H9 (cell line): ENCODE measurements at regions not wholly inside any gene's neighbourhood (a gene's known extent, or its start where the extent isn't known, plus 50 kb on each side); places are given as distances from the start of the nearest gene placed in this dataset.

Source experiments
- DNase-seq: peaks from one replicate; pipeline ENCODE4 v3.0.0-alpha.2; 2017
- H2AFZ ChIP-seq: one replicate; pipeline ENCODE4 v1.6.1; 2013; ENCODE audit warnings: mild to moderate bottlenecking, low read length, control low read depth, moderate library complexity
- H2AK5ac ChIP-seq: 2 replicates; pipeline ENCODE4 v1.6.1; 2013; ENCODE audit warnings: low read length, control low read depth, mixed read lengths; ENCODE audit not compliant: insufficient read length
- H2BK120ac ChIP-seq: one replicate; pipeline ENCODE4 v1.6.1; 2013; ENCODE audit warnings: low read depth, mild to moderate bottlenecking, low read length, control low read depth, inconsistent platforms; ENCODE audit not compliant: poor library complexity, severe bottlenecking
- H2BK12ac ChIP-seq: 2 replicates; pipeline ENCODE4 v1.6.1; 2013; ENCODE audit warnings: low read length, control low read depth, mixed read lengths, low read depth; ENCODE audit not compliant: insufficient read length
- H2BK15ac ChIP-seq: 2 replicates; pipeline ENCODE4 v1.6.1; 2013; ENCODE audit warnings: low read depth, low read length, control low read depth
- H2BK20ac ChIP-seq: one replicate; pipeline ENCODE4 v1.6.1; 2013; ENCODE audit warnings: low read depth, mild to moderate bottlenecking, low read length, control low read depth, inconsistent platforms; ENCODE audit not compliant: poor library complexity, severe bottlenecking
- H2BK5ac ChIP-seq: 2 replicates; pipeline ENCODE4 v1.6.1; 2013; ENCODE audit warnings: low read length, control low read depth, mixed read lengths; ENCODE audit not compliant: insufficient read length
- H3K14ac ChIP-seq: 2 replicates; pipeline ENCODE4 v1.6.1; 2013; ENCODE audit warnings: low read length, control low read depth; ENCODE audit not compliant: insufficient read depth
- H3K18ac ChIP-seq: 2 replicates; pipeline ENCODE4 v1.6.1; 2013; ENCODE audit warnings: low read depth, mild to moderate bottlenecking, mixed read lengths, low read length, control low read depth; ENCODE audit not compliant: insufficient read length
- H3K23ac ChIP-seq: 2 replicates; pipeline ENCODE4 v1.6.1; 2013; ENCODE audit warnings: low read length, control low read depth, mixed read lengths, low read depth; ENCODE audit not compliant: insufficient read length
- H3K23me2 ChIP-seq: 2 replicates; pipeline ENCODE4 v1.6.1; 2013; ENCODE audit warnings: low read depth, mild to moderate bottlenecking, mixed read lengths, low read length, control low read depth; ENCODE audit not compliant: insufficient read length, poor library complexity, severe bottlenecking
- H3K27ac ChIP-seq: 2 replicates; pipeline ENCODE4 v1.5.1; 2013; ENCODE audit warnings: low read length, control low read depth, mixed read lengths, low read depth; ENCODE audit not compliant: insufficient read length
- H3K27me3 ChIP-seq: 2 replicates; pipeline ENCODE4 v1.6.1; 2013; ENCODE audit warnings: low read length, control low read depth, inconsistent platforms; ENCODE audit not compliant: insufficient read depth
- H3K4ac ChIP-seq: 2 replicates; pipeline ENCODE4 v1.6.1; 2013; ENCODE audit warnings: low read depth, mild to moderate bottlenecking, control low read depth, inconsistent platforms, low read length, moderate library complexity
- H3K4me1 ChIP-seq: 2 replicates; pipeline ENCODE4 v1.6.1; 2013; ENCODE audit warnings: low read length, control low read depth, inconsistent platforms; ENCODE audit not compliant: insufficient read depth
- H3K4me2 ChIP-seq: 2 replicates; pipeline ENCODE4 v1.6.1; 2013; ENCODE audit warnings: low read length, control low read depth, mixed read lengths; ENCODE audit not compliant: insufficient read length, insufficient read depth
- H3K56ac ChIP-seq: 2 replicates; pipeline ENCODE4 v1.6.1; 2013; ENCODE audit warnings: low read depth, mild to moderate bottlenecking, mixed read lengths, low read length, control low read depth; ENCODE audit not compliant: insufficient read length
- H3K79me1 ChIP-seq: 2 replicates; pipeline ENCODE4 v1.6.1; 2013; ENCODE audit warnings: low read depth, mild to moderate bottlenecking, moderate library complexity, low read length, control low read depth, inconsistent platforms; ENCODE audit not compliant: insufficient read depth, poor library complexity, severe bottlenecking
- H3K79me2 ChIP-seq: 2 replicates; pipeline ENCODE4 v1.6.1; 2013; ENCODE audit warnings: low read length, control low read depth, inconsistent platforms; ENCODE audit not compliant: insufficient read depth
- H3K9ac ChIP-seq: 2 replicates; pipeline ENCODE4 v1.6.1; 2013; ENCODE audit warnings: low read length, control low read depth, mixed read lengths; ENCODE audit not compliant: insufficient read length; ENCODE audit errors: extremely low read depth
- H3K9me3 ChIP-seq: one replicate; pipeline ENCODE4 v1.6.1; 2013; ENCODE audit warnings: low read depth, low read length, inconsistent platforms; ENCODE audit not compliant: control insufficient read depth
- H3T11ph ChIP-seq: one replicate; pipeline ENCODE4 v1.6.1; 2013; ENCODE audit warnings: mild to moderate bottlenecking, low read length, control low read depth, inconsistent platforms
- H4K20me1 ChIP-seq: one replicate; pipeline ENCODE4 v1.6.1; 2013; ENCODE audit not compliant: control insufficient read depth, insufficient read length, insufficient read depth
- H4K5ac ChIP-seq: 2 replicates; pipeline ENCODE4 v1.6.1; 2013; ENCODE audit warnings: low read depth, mild to moderate bottlenecking, mixed read lengths, low read length, control low read depth; ENCODE audit not compliant: insufficient read length
- H4K8ac ChIP-seq: replicated peaks from 2 replicates; pipeline ENCODE4 v1.6.1; 2013; ENCODE audit warnings: low read length, control low read depth, mixed read lengths, low read depth; ENCODE audit not compliant: insufficient read length
- H4K91ac ChIP-seq: 2 replicates; pipeline ENCODE4 v1.6.1; 2013; ENCODE audit warnings: low read depth, mild to moderate bottlenecking, moderate library complexity, mixed read lengths, low read length, control low read depth; ENCODE audit not compliant: insufficient read length
- H3K27ac Mint-ChIP-seq, 3 experiments: 2 replicates in 2 of 3; 3 replicates in 1 of 3; pipeline ENCODE4 v1.8.0; 2020 to 2021; ENCODE audit warnings: mixed read lengths in 3 of 3, mild to moderate bottlenecking in 1 of 3, moderate library complexity in 1 of 3
- H3K27me3 Mint-ChIP-seq: 2 replicates; pipeline ENCODE4 v1.8.0; 2021; ENCODE audit warnings: low read depth, mild to moderate bottlenecking, moderate library complexity, mixed read lengths
- H3K36me3 Mint-ChIP-seq, 3 experiments: 2 replicates in 2 of 3; 3 replicates in 1 of 3; pipeline ENCODE4 v1.8.0; 2020 to 2021; ENCODE audit warnings: low read depth in 3 of 3, mixed read lengths in 3 of 3; ENCODE audit not compliant: insufficient read depth in 1 of 3
- H3K4me1 Mint-ChIP-seq, 2 experiments: 2 replicates each; pipeline ENCODE4 v1.8.0; 2020; ENCODE audit warnings: mixed read lengths in 2 of 2
- H3K4me3 Mint-ChIP-seq, 2 experiments: 2 replicates in 1 of 2; 3 replicates in 1 of 2; pipeline ENCODE4 v1.8.0; 2020 to 2021; ENCODE audit warnings: mild to moderate bottlenecking in 2 of 2, mixed read lengths in 2 of 2, moderate library complexity in 1 of 2
- H3K9me3 Mint-ChIP-seq, 2 experiments: 2 replicates in 1 of 2; 3 replicates in 1 of 2; pipeline ENCODE4 v1.8.0; 2020; ENCODE audit warnings: mild to moderate bottlenecking in 2 of 2, mixed read lengths in 2 of 2, moderate library complexity in 1 of 2
- CTCF ChIP-seq: fragments of 200-600 bp; sonication (generic); conservative IDR thresholded peaks from 3 replicates; pipeline ENCODE4 v1.8.0; 2021; ENCODE audit warnings: antibody characterized with exemption, mild to moderate bottlenecking
- WGBS: extraction: QIAGEN DNeasy Blood & Tissue Kit; methylation state at CpG from one replicate; pipeline ENCODE4 v1.1.7; 2013; ENCODE audit warnings: missing lambda C conversion rate, low lambda C conversion rate, mixed read lengths; ENCODE audit not compliant: insufficient read length; ENCODE audit errors: extremely low coverage; 5-methylcytosine and 5-hydroxymethylcytosine counted together

GRCh38 chr12:74980510-74980909 is 229.1 kb downstream of the KCNC2 start:
- no peak overlapping the region for H4K8ac ChIP-seq
- H3K9me3 Mint-ChIP-seq = no peaks in the 10 kb centered on the region
- H4K91ac ChIP-seq = no peak overlapping the region
- H3K9me3 ChIP-seq = no peaks in the 10 kb centered on the region
- no peak overlapping the region for H2AK5ac ChIP-seq
- no peak overlapping the region for H3K56ac ChIP-seq
- TF ChIP-seq CTCF = no peak
- H3T11ph ChIP-seq = no peak overlapping the region
- no peak overlapping the region for H2BK15ac ChIP-seq
- H4K20me1 ChIP-seq = no peaks in the 10 kb centered on the region
- no peak overlapping the region for H4K5ac ChIP-seq
- H3K79me2 ChIP-seq = no peaks in the 10 kb centered on the region
- no peak overlapping the region for H3K4me3 Mint-ChIP-seq
- H2BK12ac ChIP-seq = no peak overlapping the region
- H3K4me2 ChIP-seq = no peak overlapping the region
- DNase-seq = no peak
- H3K27me3 Mint-ChIP-seq = no peaks in the 10 kb centered on the region; the same call in 1 of the 2 replicates
- no peaks in the 10 kb centered on the region for H3K79me1 ChIP-seq
- no peaks in the 10 kb centered on the region for H3K4me1 ChIP-seq
- no peak overlapping the region for H3K14ac ChIP-seq
- H3K27ac Mint-ChIP-seq = no peak overlapping the region
- H2BK120ac ChIP-seq = no peak overlapping the region
- no peak overlapping the region for H2BK20ac ChIP-seq
- no peaks in the 10 kb centered on the region for H3K4me1 Mint-ChIP-seq
- no peak overlapping the region for H3K9ac ChIP-seq
- no peak overlapping the region for H2BK5ac ChIP-seq
- no peak overlapping the region for H3K4ac ChIP-seq
- no peaks in the 10 kb centered on the region for H3K36me3 Mint-ChIP-seq
- no peaks in the 10 kb centered on the region for H3K27me3 ChIP-seq
- no CpG with 5 or more reads among the region's 4 CpGs for WGBS
- H3K18ac ChIP-seq = no peak overlapping the region
- no peak overlapping the region for H3K27ac ChIP-seq
- no peaks in the 10 kb centered on the region for H3K23me2 ChIP-seq
- H3K23ac ChIP-seq = no peak overlapping the region
- H2AFZ ChIP-seq = no peak overlapping the region
